ENCODE measurements at regions not wholly inside any gene's neighbourhood (a gene's known extent, or its start where the extent isn't known, plus 50 kb on each side); places are given as distances from the start of the nearest gene placed in this dataset.
A peak's percentile ranks its signal among the peaks of the same experiment; 100 is the strongest.

DNA sequence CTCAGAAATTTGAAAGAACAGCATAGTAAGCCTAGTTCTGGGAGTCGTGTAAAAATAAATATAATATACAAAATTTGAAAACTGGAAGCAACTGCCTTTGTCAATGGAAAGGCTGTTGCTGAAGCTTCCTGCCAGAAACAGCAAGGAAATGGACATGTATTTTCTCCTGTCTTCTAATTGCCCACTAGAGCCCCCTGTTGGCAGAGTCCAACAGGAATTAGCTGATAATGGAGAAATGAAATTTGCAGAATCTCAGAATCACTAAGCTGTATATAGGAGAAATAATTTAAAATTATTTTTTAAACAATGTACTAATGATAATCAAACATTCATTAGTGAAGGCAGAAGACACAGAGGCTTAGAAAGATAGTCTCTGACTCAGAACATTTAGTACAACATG is 414.8 kb downstream of the SLC6A15 start:
- FAIRE-seq: no peak
- no peak overlapping the region for H3K9ac ChIP-seq (ENCODE audit: low read length in 3 of 3)
- no peaks in the 10 kb centered on the region for H3K4me1 ChIP-seq (ENCODE audit: control insufficient read depth in 2 of 3, insufficient read depth in 2 of 3, low read depth in 1 of 3, low read length in 3 of 3)

DNA sequence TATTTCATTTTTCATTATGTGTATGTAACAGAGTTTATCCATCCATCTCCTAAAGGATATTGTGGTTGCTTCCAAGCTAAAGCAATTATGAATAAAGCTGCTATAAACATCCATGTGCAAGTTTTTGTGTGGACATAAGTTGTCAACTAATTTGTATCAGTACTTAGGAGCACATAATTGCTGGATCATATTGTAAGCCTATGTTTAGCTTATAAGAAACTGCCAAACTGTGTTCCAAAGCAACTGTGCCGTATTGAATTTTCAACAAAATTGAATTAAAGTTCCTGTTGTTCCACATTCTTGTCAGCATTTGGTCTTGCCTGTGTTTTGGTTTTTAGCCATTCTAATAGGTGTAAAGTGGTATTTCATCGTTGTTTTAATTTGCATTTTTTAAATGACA is 416.9 kb downstream of the SLC6A15 start:
- no peaks in the 10 kb centered on the region for H3K9me3 ChIP-seq (ENCODE audit: control insufficient read depth in 2 of 3, insufficient read depth in 1 of 3, low read length in 3 of 3)
- DNase-seq (no peak), FAIRE-seq (no peak)
- no peak overlapping the region for H3K4me3 ChIP-seq (ENCODE audit: low read length in 3 of 3)
- no peak overlapping the region for H3K9ac ChIP-seq (ENCODE audit: low read length in 3 of 3)
- no peaks in the 10 kb centered on the region for H3K4me1 ChIP-seq (ENCODE audit: control insufficient read depth in 2 of 3, insufficient read depth in 2 of 3, low read depth in 1 of 3, low read length in 3 of 3)
- no peaks in the 10 kb centered on the region for H3K27me3 ChIP-seq (ENCODE audit: control insufficient read depth, insufficient read depth, low read length)
- intact Hi-C loops (cut with DNase I): no loop called here
- H3K27ac ChIP-seq (ENCODE audit: low read depth in 2 of 2, low read length in 2 of 2): no peak overlapping the region
- TF ChIP-seq, protein P1, sequence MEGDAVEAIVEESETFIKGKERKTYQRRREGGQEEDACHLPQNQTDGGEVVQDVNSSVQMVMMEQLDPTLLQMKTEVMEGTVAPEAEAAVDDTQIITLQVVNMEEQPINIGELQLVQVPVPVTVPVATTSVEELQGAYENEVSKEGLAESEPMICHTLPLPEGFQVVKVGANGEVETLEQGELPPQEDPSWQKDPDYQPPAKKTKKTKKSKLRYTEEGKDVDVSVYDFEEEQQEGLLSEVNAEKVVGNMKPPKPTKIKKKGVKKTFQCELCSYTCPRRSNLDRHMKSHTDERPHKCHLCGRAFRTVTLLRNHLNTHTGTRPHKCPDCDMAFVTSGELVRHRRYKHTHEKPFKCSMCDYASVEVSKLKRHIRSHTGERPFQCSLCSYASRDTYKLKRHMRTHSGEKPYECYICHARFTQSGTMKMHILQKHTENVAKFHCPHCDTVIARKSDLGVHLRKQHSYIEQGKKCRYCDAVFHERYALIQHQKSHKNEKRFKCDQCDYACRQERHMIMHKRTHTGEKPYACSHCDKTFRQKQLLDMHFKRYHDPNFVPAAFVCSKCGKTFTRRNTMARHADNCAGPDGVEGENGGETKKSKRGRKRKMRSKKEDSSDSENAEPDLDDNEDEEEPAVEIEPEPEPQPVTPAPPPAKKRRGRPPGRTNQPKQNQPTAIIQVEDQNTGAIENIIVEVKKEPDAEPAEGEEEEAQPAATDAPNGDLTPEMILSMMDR (IDR thresholded peaks at IDR 0.05; ENCODE audit: borderline replicate concordance, extremely low read depth, insufficient read depth): no peak
- no peaks in the 10 kb centered on the region for H3K36me3 ChIP-seq (ENCODE audit: control insufficient read depth in 2 of 3, insufficient read depth in 3 of 3, low read length in 3 of 3)

More for the DNA sequence above, 414.8 kb downstream of the SLC6A15 start:
- Histone ChIP-seq H3K4me3 (ENCODE audit: low read length in 3 of 3) (no peak overlapping the region), H3K27ac (ENCODE audit: low read depth in 2 of 2, low read length in 2 of 2) (no peak overlapping the region), H3K36me3 (ENCODE audit: control insufficient read depth in 2 of 3, insufficient read depth in 3 of 3, low read length in 3 of 3) (no peaks in the 10 kb centered on the region), H3K27me3 (ENCODE audit: control insufficient read depth, insufficient read depth, low read length) (no peaks in the 10 kb centered on the region), H3K9me3 (ENCODE audit: control insufficient read depth in 2 of 3, insufficient read depth in 1 of 3, low read length in 3 of 3) (no peaks in the 10 kb centered on the region)
- intact Hi-C loops (cut with DNase I): no loop called here
- TF ChIP-seq, protein P1 (IDR thresholded peaks at IDR 0.05; ENCODE audit: borderline replicate concordance, extremely low read depth, insufficient read depth): peak; percentile 4
- peak in 1 of 5 donors; percentile 49 for DNase-seq

GRCh38 chr12:84492351-84492883 is 420.2 kb downstream of the SLC6A15 start:
- H3K4me3 ChIP-seq (ENCODE audit: low read length in 3 of 3): no peak overlapping the region
- H3K4me1 ChIP-seq (ENCODE audit: control insufficient read depth in 2 of 3, insufficient read depth in 2 of 3, low read depth in 1 of 3, low read length in 3 of 3): no peaks in the 10 kb centered on the region
- TF ChIP-seq, protein P1 (IDR thresholded peaks at IDR 0.05; ENCODE audit: borderline replicate concordance, extremely low read depth, insufficient read depth): no peak
- DNase-seq: no peak
- H3K9ac ChIP-seq (ENCODE audit: low read length in 3 of 3): no peak overlapping the region
- no peak for FAIRE-seq
- intact Hi-C loops (cut with DNase I): no loop called here
- H3K36me3 ChIP-seq (ENCODE audit: control insufficient read depth in 2 of 3, insufficient read depth in 3 of 3, low read length in 3 of 3): no peaks in the 10 kb centered on the region
- H3K9me3 ChIP-seq (ENCODE audit: control insufficient read depth in 2 of 3, insufficient read depth in 1 of 3, low read length in 3 of 3): no peaks in the 10 kb centered on the region
- H3K27me3 ChIP-seq (ENCODE audit: control insufficient read depth, insufficient read depth, low read length): no peaks in the 10 kb centered on the region
- no peak overlapping the region for H3K27ac ChIP-seq (ENCODE audit: low read depth in 2 of 2, low read length in 2 of 2)

GRCh38 chr12:84484798-84485197 is 427.8 kb downstream of the SLC6A15 start:
- H3K4me3 ChIP-seq (ENCODE audit: low read length in 3 of 3): no peak overlapping the region
- no peak overlapping the region for H3K9ac ChIP-seq (ENCODE audit: low read length in 3 of 3)
- TF ChIP-seq, protein P1 (IDR thresholded peaks at IDR 0.05; ENCODE audit: borderline replicate concordance, extremely low read depth, insufficient read depth): no peak
- intact Hi-C loops (cut with DNase I): no loop called here
- H3K9me3 ChIP-seq (ENCODE audit: control insufficient read depth in 2 of 3, insufficient read depth in 1 of 3, low read length in 3 of 3): no peaks in the 10 kb centered on the region
- H3K4me1 ChIP-seq (ENCODE audit: control insufficient read depth in 2 of 3, insufficient read depth in 2 of 3, low read depth in 1 of 3, low read length in 3 of 3): no peaks in the 10 kb centered on the region
- DNase-seq (no peak), FAIRE-seq (no peak)
- no peaks in the 10 kb centered on the region for H3K36me3 ChIP-seq (ENCODE audit: control insufficient read depth in 2 of 3, insufficient read depth in 3 of 3, low read length in 3 of 3)
- H3K27ac ChIP-seq (ENCODE audit: low read depth in 2 of 2, low read length in 2 of 2): no peak overlapping the region
- no peaks in the 10 kb centered on the region for H3K27me3 ChIP-seq (ENCODE audit: control insufficient read depth, insufficient read depth, low read length)
